CMK (cell line): ENCODE measurements at regions not wholly inside any gene's neighbourhood (a gene's known extent, or its start where the extent isn't known, plus 50 kb on each side); places are given as distances from the start of the nearest gene placed in this dataset.

ENCODE experiments used
- DNase-seq: peaks from one replicate; pipeline ENCODE4 v3.0.0-alpha.2; 2010; ENCODE audit warnings: low read depth

- no peak for DNase-seq
Measured at GRCh38 chr2:238790126-238790832, 57.6 kb upstream of the TWIST2 start.

GRCh38 chr2:238790833-238791230 is 57.1 kb upstream of the TWIST2 start:
- no peak for DNase-seq

GRCh38 chr2:238791354-238791753 is 56.5 kb upstream of the TWIST2 start:
- DNase-seq: no peak

- no peak for DNase-seq
Measured at GRCh38 chr2:238793306-238793705, 54.6 kb upstream of the TWIST2 start.

GRCh38 chr2:238793801-238794449 is 54.0 kb upstream of the TWIST2 start:
- no peak for DNase-seq

GRCh38 chr2:238796223-238796885 is 51.5 kb upstream of the TWIST2 start:
- no peak for DNase-seq

- no peak for DNase-seq
Measured at GRCh38 chr2:238797537-238797936, 50.3 kb upstream of the TWIST2 start.
